H1 (cell line): ENCODE measurements at regions not wholly inside any gene's neighbourhood (a gene's known extent, or its start where the extent isn't known, plus 50 kb on each side); places are given as distances from the start of the nearest gene placed in this dataset.

ENCODE experiments used
- CTCF ChIA-PET: fragments of 300-600 bp; sonication (Branson Sonifier 250); formaldehyde crosslinking; loops from one replicate; lab custom pipeline; 2021; ENCODE audit not compliant: partially characterized antibody; lab: Charles Lee
- POLR2A ChIA-PET: fragments of 300-600 bp; sonication (Branson Sonifier 250); formaldehyde crosslinking; loops from one replicate; lab custom pipeline; 2021; ENCODE audit warnings: inconsistent platforms; ENCODE audit not compliant: partially characterized antibody; lab: Charles Lee
- DNase-seq, 2 experiments: peaks; one replicate each; pipeline versions ENCODE4 v3.0.0 to v3.0.0-alpha.2; 2010 to 2022; ENCODE audit warnings: low spot score in 2 of 2, low read depth in 1 of 2, mixed read lengths in 1 of 2
- FAIRE-seq: peaks from 2 replicates; lab custom pipeline; 2011; peaks lifted over from hg19 to GRCh38; lab: Jason Lieb, UNC
- H2AFZ ChIP-seq: 2 replicates; pipeline ENCODE4 v1.8.1; 2012; ENCODE audit warnings: low read length, inconsistent platforms
- H2AK5ac ChIP-seq: 2 replicates; pipeline ENCODE4 v1.6.1; 2013; ENCODE audit warnings: low read depth, low read length
- H2BK120ac ChIP-seq: replicated peaks from 2 replicates; pipeline ENCODE3; 2013; ENCODE audit warnings: low read depth, low read length, inconsistent platforms
- H2BK12ac ChIP-seq: 2 replicates; pipeline ENCODE4 v1.6.1; 2013; ENCODE audit warnings: low read depth, low read length
- H2BK15ac ChIP-seq: 2 replicates; pipeline ENCODE4 v1.6.1; 2013; ENCODE audit warnings: low read length
- H2BK20ac ChIP-seq: 2 replicates; pipeline ENCODE4 v1.6.1; 2013; ENCODE audit warnings: low read length
- H2BK5ac ChIP-seq: 2 replicates; pipeline ENCODE4 v1.6.1; 2013; ENCODE audit warnings: low read depth, low read length
- H3K14ac ChIP-seq: 2 replicates; pipeline ENCODE4 v1.6.1; 2013; ENCODE audit warnings: inconsistent platforms; ENCODE audit not compliant: insufficient read length
- H3K18ac ChIP-seq: 2 replicates; pipeline ENCODE4 v1.6.1; 2013; ENCODE audit warnings: low read length; ENCODE audit errors: extremely low read depth
- H3K23ac ChIP-seq: 2 replicates; pipeline ENCODE4 v1.6.1; 2013; ENCODE audit warnings: inconsistent platforms; ENCODE audit not compliant: insufficient read length
- H3K23me2 ChIP-seq: 2 replicates; pipeline ENCODE4 v1.6.1; 2013; ENCODE audit warnings: low read depth, low read length
- H3K27ac ChIP-seq: 2 replicates; pipeline ENCODE4 v1.6.1; 2011; ENCODE audit warnings: low read depth, low read length, inconsistent platforms
- H3K27me3 ChIP-seq, 4 experiments: replicated peaks in 1 of 4; 1 replicate in 1 of 4; 2 replicates in 3 of 4; pipeline versions ENCODE4 v1.6.1 to v1.8.1; 2011 to 2013; ENCODE audit warnings: low read length in 3 of 4, mild to moderate bottlenecking in 3 of 4, inconsistent platforms in 2 of 4, mixed read lengths in 2 of 4, moderate library complexity in 1 of 4; ENCODE audit not compliant: control insufficient read depth in 3 of 4, insufficient read depth in 3 of 4; ENCODE audit errors: extremely low read depth in 1 of 4
- H3K36me3 ChIP-seq, 4 experiments: 2 replicates each; pipeline versions ENCODE4 v1.6.1 to v1.8.1; 2011 to 2013; ENCODE audit warnings: mild to moderate bottlenecking in 4 of 4, low read length in 3 of 4, moderate library complexity in 2 of 4, control low read depth in 1 of 4, inconsistent platforms in 1 of 4; ENCODE audit not compliant: insufficient read depth in 4 of 4, control insufficient read depth in 2 of 4
- H3K4ac ChIP-seq: replicated peaks from 2 replicates; pipeline ENCODE3; 2013; ENCODE audit warnings: low read length, low read depth, mixed read lengths, inconsistent platforms; ENCODE audit not compliant: insufficient read length
- H3K4me1 ChIP-seq, 4 experiments: replicated peaks in 1 of 4; 1 replicate in 1 of 4; 2 replicates in 3 of 4; pipeline versions ENCODE4 v1.6.1 to v1.8.1; 2011 to 2013; ENCODE audit warnings: low read length in 3 of 4, inconsistent platforms in 2 of 4, mixed read lengths in 1 of 4; ENCODE audit not compliant: insufficient read depth in 4 of 4, control insufficient read depth in 3 of 4
- H3K4me2 ChIP-seq, 2 experiments: 2 replicates each; pipeline versions ENCODE4 v1.6.1 to v1.8.1; 2011 to 2013; ENCODE audit warnings: low read depth in 2 of 2, low read length in 2 of 2, control low read depth in 1 of 2, inconsistent platforms in 1 of 2, mild to moderate bottlenecking in 1 of 2; ENCODE audit not compliant: insufficient read depth in 1 of 2
- H3K4me3 ChIP-seq, 4 experiments: fragments of 200-600, 300-600 bp in 1 of 4; sonication (generic), shearing (Covaris generic), sonication (Bioruptor Twin) in 1 of 4; 2 replicates each; pipeline versions ENCODE4 v1.5.1 to v1.8.1; 2011 to 2016; ENCODE audit warnings: low read length in 4 of 4, low read depth in 3 of 4, control low read depth in 2 of 4, inconsistent platforms in 2 of 4, mild to moderate bottlenecking in 2 of 4, mixed read lengths in 1 of 4, moderate library complexity in 1 of 4; ENCODE audit not compliant: insufficient read depth in 2 of 4; ENCODE audit errors: extremely low read depth in 1 of 4
- H3K56ac ChIP-seq: replicated peaks from 2 replicates; pipeline ENCODE3; 2013; ENCODE audit warnings: low read depth, mild to moderate bottlenecking, mixed read lengths, low read length, inconsistent platforms; ENCODE audit not compliant: insufficient read length
- H3K79me1 ChIP-seq: 2 replicates; pipeline ENCODE4 v1.6.1; 2013; ENCODE audit warnings: low read depth, low read length, control low read depth
- H3K79me2 ChIP-seq, 2 experiments: 2 replicates each; pipeline versions ENCODE4 v1.6.1 to v1.8.1; 2012 to 2013; ENCODE audit warnings: low read length in 2 of 2, mild to moderate bottlenecking in 2 of 2, inconsistent platforms in 1 of 2; ENCODE audit not compliant: insufficient read depth in 2 of 2, control insufficient read depth in 1 of 2
- H3K9ac ChIP-seq, 4 experiments: replicated peaks in 1 of 4; 1 replicate in 1 of 4; 2 replicates in 3 of 4; pipeline versions ENCODE4 v1.6.1 to v1.8.1; 2011 to 2013; ENCODE audit warnings: low read depth in 3 of 4, low read length in 3 of 4, control low read depth in 2 of 4, mild to moderate bottlenecking in 2 of 4, moderate library complexity in 2 of 4, inconsistent platforms in 1 of 4; ENCODE audit errors: extremely low read depth in 1 of 4
- H3K9me3 ChIP-seq, 2 experiments: 2 replicates each; pipeline versions ENCODE4 v1.6.1 to v1.8.1; 2012 to 2013; ENCODE audit warnings: mild to moderate bottlenecking in 2 of 2, moderate library complexity in 2 of 2, control low read depth in 1 of 2, inconsistent platforms in 1 of 2, low read depth in 1 of 2, low read length in 1 of 2, mixed read lengths in 1 of 2; ENCODE audit not compliant: insufficient read depth in 2 of 2
- H4K20me1 ChIP-seq, 2 experiments: replicated peaks in 1 of 2; 2 replicates each; pipeline versions ENCODE3 to v1.8.1; 2011 to 2013; ENCODE audit warnings: inconsistent platforms in 2 of 2, low read length in 2 of 2, mild to moderate bottlenecking in 1 of 2; ENCODE audit not compliant: insufficient read depth in 2 of 2, control insufficient read depth in 1 of 2
- H4K5ac ChIP-seq: 2 replicates; pipeline ENCODE4 v1.6.1; 2013; ENCODE audit warnings: low read length, low read depth, mixed read lengths, inconsistent platforms; ENCODE audit not compliant: insufficient read length
- H4K8ac ChIP-seq: 2 replicates; pipeline ENCODE4 v1.8.0; 2013; ENCODE audit warnings: mild to moderate bottlenecking, moderate library complexity, low read length, inconsistent platforms; ENCODE audit not compliant: insufficient read depth; ENCODE audit errors: extremely low read depth
- H4K91ac ChIP-seq: replicated peaks from 2 replicates; pipeline ENCODE3; 2013; ENCODE audit warnings: low read length, mixed read lengths, inconsistent platforms; ENCODE audit not compliant: insufficient read length
- BACH1 ChIP-seq: IDR thresholded peaks from 2 replicates; pipeline ENCODE4 v1.6.1; 2012; ENCODE audit warnings: low read length, improper control_type of control experiment
- EZH2 ChIP-seq: fragments of 200-600 bp; sonication (generic); IDR thresholded peaks from 2 replicates; pipeline ENCODE4 v1.7.1; 2012; ENCODE audit warnings: low read depth, mild to moderate bottlenecking, moderate library complexity, low read length, inconsistent platforms; ENCODE audit not compliant: severe bottlenecking
- FOSL1 ChIP-seq: IDR thresholded peaks from 2 replicates; pipeline ENCODE4 v1.6.1; 2011; ENCODE audit warnings: mild to moderate bottlenecking, low read depth, low read length, moderate library complexity; ENCODE audit not compliant: insufficient read depth
- GABPA ChIP-seq: IDR thresholded peaks from 2 replicates; pipeline ENCODE4 v1.6.1; 2011; ENCODE audit warnings: mild to moderate bottlenecking, low read length, moderate library complexity, borderline replicate concordance; ENCODE audit not compliant: insufficient read depth
- HDAC6 ChIP-seq: IDR thresholded peaks from one replicate; pipeline ENCODE4 v1.7.1; 2012; ENCODE audit warnings: low read depth, mild to moderate bottlenecking, inconsistent platforms, low read length, moderate library complexity
- KDM4A ChIP-seq: IDR thresholded peaks from one replicate; pipeline ENCODE4 v1.7.1; 2012; ENCODE audit warnings: low read depth, mild to moderate bottlenecking, moderate library complexity, low read length, inconsistent platforms; ENCODE audit not compliant: severe bottlenecking
- KDM5A ChIP-seq: fragments of 200-600 bp; IDR thresholded peaks from 2 replicates; pipeline ENCODE4 v1.7.1; 2012; ENCODE audit warnings: mild to moderate bottlenecking, low read length, inconsistent platforms, mixed read lengths
- NANOG ChIP-seq: IDR thresholded peaks from 2 replicates; pipeline ENCODE4 v1.6.1; 2011; ENCODE audit warnings: low read length, low read depth, mild to moderate bottlenecking, inconsistent platforms; ENCODE audit not compliant: insufficient read depth, poor library complexity, severe bottlenecking
- POLR2A ChIP-seq, 2 experiments: IDR thresholded peaks; 1 replicate in 1 of 2; 2 replicates in 1 of 2; pipeline ENCODE4 v1.6.1; 2011; ENCODE audit warnings: low read depth in 2 of 2, low read length in 2 of 2, mild to moderate bottlenecking in 2 of 2; ENCODE audit errors: control extremely low read depth in 1 of 2
- SP2 ChIP-seq: IDR thresholded peaks from 2 replicates; pipeline ENCODE4 v1.6.1; 2012; ENCODE audit warnings: mild to moderate bottlenecking, low read length, inconsistent platforms
- TAF7 ChIP-seq: optimal IDR thresholded peaks from 2 replicates; pipeline ENCODE3; 2011; ENCODE audit warnings: low read depth, mild to moderate bottlenecking, inconsistent platforms, low read length, moderate library complexity, borderline replicate concordance
- TBP ChIP-seq: IDR thresholded peaks from 2 replicates; pipeline ENCODE4 v1.6.1; 2011; ENCODE audit warnings: low read depth, low read length, improper control_type of control experiment
- ZNF274 ChIP-seq: IDR thresholded peaks from 2 replicates; pipeline ENCODE4 v1.7.0; 2012; ENCODE audit warnings: low read length, borderline replicate concordance; ENCODE audit errors: extremely low read depth
- WGBS, 2 experiments: shearing (Covaris generic) in 1 of 2; methylation state at CpG; one replicate each; pipeline versions ENCODE4 v1.1.6 to v1.1.7; 2013 to 2015; ENCODE audit warnings: low lambda C conversion rate in 2 of 2, mixed read lengths in 2 of 2, inconsistent platforms in 1 of 2, low coverage in 1 of 2, missing lambda C conversion rate in 1 of 2; ENCODE audit not compliant: insufficient replicate concordance in 2 of 2, insufficient coverage in 1 of 2, insufficient read length in 1 of 2; ENCODE audit errors: extremely low coverage in 1 of 2, missing lambda C conversion rate in 1 of 2; 5-methylcytosine and 5-hydroxymethylcytosine counted together
- TF ChIP-seq, protein P1 (sequence below): IDR thresholded peaks from 2 replicates; pipeline ENCODE4 v1.6.1; 2012; ENCODE audit warnings: inconsistent platforms

DNA sequence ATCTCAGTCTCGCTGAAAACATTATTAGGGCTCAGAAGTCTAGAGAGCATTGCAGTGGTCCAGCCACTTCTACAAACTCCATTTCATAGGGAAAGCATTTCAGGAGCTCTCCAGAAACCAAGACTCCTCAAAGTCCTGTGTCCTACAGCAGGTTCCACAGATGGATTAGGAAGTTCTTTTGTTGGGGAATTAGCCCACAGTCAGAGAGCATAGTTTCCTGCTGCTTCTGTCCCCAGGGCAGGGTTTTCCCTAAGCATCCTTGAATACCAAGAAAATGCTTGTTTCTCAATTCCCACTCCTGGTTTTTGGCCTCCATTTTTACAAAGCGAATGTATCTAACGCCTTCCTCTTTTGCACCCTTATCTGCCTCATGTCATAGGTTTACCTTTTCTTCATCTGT is 235.9 kb upstream of the PODXL start (continued):
- TF ChIP-seq KDM5A, result no peak

DNA sequence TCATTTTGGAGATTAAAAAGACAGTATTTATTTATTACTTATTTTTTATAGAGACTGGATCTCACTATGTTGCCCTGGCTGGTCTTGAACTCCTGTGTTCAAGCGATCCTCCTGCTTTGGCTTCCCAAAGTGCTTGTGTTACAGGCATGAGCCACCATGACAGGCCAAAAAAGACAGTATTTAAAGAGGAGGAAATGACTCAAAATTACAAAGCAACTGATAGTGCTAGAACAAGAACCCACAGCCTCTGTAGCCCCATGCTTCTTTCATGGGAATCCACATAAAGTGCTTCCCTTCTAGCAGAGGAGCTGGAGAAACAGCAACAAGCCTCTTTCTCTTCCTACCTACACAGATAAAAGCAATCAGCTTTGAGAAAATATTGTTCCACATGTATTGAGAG is 230.7 kb upstream of the PODXL start:
- Histone ChIP-seq H3K4me2 (no peak overlapping the region), H3K23ac (no peak overlapping the region), H3K79me1 (no peaks in the 10 kb centered on the region), H3K27me3 (no peaks in the 10 kb centered on the region), H2BK120ac (no peak overlapping the region), H3K4ac (no peak overlapping the region), H4K20me1 (no peaks in the 10 kb centered on the region), H3K79me2 (no peaks in the 10 kb centered on the region), H3K23me2 (no peaks in the 10 kb centered on the region), H2BK5ac (no peak overlapping the region), H3K9ac (no peak overlapping the region), H4K5ac (no peak overlapping the region), H3K27ac (no peak overlapping the region), H3K18ac (no peak overlapping the region), H3K4me1 (no peaks in the 10 kb centered on the region), H4K8ac (no peak overlapping the region), H3K4me3 (no peak overlapping the region), H3K14ac (no peak overlapping the region), H3K36me3 (no peaks in the 10 kb centered on the region), H2AK5ac (no peak overlapping the region), H2BK15ac (no peak overlapping the region), H2BK20ac (no peak overlapping the region), H2BK12ac (no peak overlapping the region), H4K91ac (no peak overlapping the region), H3K9me3 (peaks cover 4% of the 10 kb centered on the region in 2 experiments; a peak in 1 of 4 replicates), H3K56ac (no peak overlapping the region), H2AFZ (no peak overlapping the region)
- 92% methylated on average over 1 of the region's 1 CpG; no CpG with 5 or more reads in 1 of the 2 experiments for WGBS, 2 experiments
- FAIRE-seq (no peak), DNase-seq (no peak)
- POLR2A ChIA-PET, result no interaction called here
- CTCF ChIA-PET, result no interaction called here
- TF ChIP-seq GABPA (no peak), BACH1 (no peak), TAF7 (no peak), POLR2A (IDR thresholded peaks at IDR 0.05; ENCODE audit: control extremely low read depth in 1 of 2, low read depth in 2 of 2, low read length in 2 of 2) (no peak), TBP (no peak), KDM4A (no peak), SP2 (no peak), ZNF274 (no peak), NANOG (no peak), HDAC6 (no peak), FOSL1 (no peak), EZH2 (no peak)
- TF ChIP-seq, protein P1, sequence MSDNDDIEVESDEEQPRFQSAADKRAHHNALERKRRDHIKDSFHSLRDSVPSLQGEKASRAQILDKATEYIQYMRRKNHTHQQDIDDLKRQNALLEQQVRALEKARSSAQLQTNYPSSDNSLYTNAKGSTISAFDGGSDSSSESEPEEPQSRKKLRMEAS, result no peak
